ENCODE measurements at regions not wholly inside any gene's neighbourhood (a gene's known extent, or its start where the extent isn't known, plus 50 kb on each side); places are given as distances from the start of the nearest gene placed in this dataset.

DNA sequence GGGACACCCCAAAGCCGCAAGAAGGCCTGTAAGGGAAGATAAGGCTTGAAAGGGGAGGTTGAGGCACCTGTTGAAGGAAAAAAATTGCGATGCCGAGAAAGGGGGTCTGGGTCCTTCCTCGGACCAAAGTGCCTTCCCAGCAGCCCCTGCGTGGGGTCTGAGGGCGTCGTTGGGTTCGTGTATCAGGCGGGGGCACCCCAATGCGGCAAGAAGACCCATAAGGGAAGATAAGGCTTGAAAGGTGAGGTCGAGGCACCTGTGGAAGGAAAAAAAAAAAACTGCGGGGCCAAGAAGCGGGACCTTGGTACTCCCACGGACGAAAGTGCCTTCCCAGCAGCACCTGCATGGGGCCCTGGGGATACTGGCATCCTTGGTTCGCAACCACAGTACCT is 277.5 kb downstream of the ALG10 start:
- H3K4me3 ChIP-seq (ENCODE audit: low read depth, low read length), result no peak overlapping the region
- DNase-seq (ENCODE audit: low read depth), result no peak
- TF ChIP-seq POLR2A (IDR thresholded peaks at IDR 0.05; ENCODE audit: extremely low read depth, insufficient read length), result no peak
- TF ChIP-seq, protein P1, sequence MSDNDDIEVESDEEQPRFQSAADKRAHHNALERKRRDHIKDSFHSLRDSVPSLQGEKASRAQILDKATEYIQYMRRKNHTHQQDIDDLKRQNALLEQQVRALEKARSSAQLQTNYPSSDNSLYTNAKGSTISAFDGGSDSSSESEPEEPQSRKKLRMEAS (IDR thresholded peaks at IDR 0.05; ENCODE audit: low read depth, low read length), result no peak
- TF ChIP-seq MYC (IDR thresholded peaks at IDR 0.05; ENCODE audit: low read depth, low read length), result no peak
- TF ChIP-seq, protein P2, sequence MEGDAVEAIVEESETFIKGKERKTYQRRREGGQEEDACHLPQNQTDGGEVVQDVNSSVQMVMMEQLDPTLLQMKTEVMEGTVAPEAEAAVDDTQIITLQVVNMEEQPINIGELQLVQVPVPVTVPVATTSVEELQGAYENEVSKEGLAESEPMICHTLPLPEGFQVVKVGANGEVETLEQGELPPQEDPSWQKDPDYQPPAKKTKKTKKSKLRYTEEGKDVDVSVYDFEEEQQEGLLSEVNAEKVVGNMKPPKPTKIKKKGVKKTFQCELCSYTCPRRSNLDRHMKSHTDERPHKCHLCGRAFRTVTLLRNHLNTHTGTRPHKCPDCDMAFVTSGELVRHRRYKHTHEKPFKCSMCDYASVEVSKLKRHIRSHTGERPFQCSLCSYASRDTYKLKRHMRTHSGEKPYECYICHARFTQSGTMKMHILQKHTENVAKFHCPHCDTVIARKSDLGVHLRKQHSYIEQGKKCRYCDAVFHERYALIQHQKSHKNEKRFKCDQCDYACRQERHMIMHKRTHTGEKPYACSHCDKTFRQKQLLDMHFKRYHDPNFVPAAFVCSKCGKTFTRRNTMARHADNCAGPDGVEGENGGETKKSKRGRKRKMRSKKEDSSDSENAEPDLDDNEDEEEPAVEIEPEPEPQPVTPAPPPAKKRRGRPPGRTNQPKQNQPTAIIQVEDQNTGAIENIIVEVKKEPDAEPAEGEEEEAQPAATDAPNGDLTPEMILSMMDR (IDR thresholded peaks at IDR 0.05; ENCODE audit: low read depth, low read length), result no peak

DNA sequence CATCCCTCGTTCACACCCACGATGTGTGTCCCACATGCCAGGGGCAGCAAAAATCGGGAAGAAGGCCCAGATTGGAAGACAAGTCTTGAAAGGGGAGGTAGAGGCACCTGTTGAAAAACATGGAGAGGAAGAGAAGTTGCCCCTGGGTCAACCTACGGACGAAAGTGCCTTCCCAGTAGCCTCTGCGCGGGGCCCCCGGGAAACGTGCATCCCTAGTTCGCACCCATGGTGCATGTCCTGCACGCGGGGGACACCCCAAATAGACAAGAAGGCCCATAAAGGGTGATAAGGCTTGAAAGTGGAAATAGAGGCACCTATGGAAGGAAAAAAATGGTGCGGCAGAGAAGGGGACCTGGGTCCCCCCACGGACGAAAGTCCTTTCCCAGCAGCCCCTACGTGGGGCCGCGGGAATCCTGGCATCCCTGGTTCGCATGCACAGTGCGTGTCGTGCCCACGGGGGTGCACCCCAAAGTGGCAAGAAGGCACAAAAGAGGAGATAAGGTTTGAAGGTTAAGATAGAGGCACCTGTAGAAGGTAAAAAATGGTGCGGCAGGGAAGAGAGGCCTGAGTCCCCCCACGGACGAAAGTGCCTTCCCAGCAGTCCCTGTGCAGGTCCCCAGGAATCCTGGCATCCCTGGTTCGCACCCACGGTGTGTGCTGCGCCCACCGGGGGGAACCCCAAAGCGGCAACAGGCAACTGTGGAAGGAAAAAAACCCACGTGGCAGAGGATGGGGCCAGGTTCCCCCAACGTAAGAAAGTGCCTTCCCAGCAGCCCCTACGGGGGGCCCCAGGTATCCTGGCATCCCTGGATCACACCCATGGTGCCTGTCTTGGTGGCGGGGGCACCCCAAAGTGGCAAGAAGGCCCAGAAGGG is 278.3 kb downstream of the ALG10 start:
- TF ChIP-seq POLR2A (IDR thresholded peaks at IDR 0.05; ENCODE audit: extremely low read depth, insufficient read length) (no peak), MYC (IDR thresholded peaks at IDR 0.05; ENCODE audit: low read depth, low read length) (no peak)
- TF ChIP-seq, protein P1 (IDR thresholded peaks at IDR 0.05; ENCODE audit: low read depth, low read length), result no peak
- TF ChIP-seq, protein P2 (IDR thresholded peaks at IDR 0.05; ENCODE audit: low read depth, low read length), result no peak
- no peak overlapping the region for H3K4me3 ChIP-seq (ENCODE audit: low read depth, low read length)
- no peak for DNase-seq (ENCODE audit: low read depth)

DNA sequence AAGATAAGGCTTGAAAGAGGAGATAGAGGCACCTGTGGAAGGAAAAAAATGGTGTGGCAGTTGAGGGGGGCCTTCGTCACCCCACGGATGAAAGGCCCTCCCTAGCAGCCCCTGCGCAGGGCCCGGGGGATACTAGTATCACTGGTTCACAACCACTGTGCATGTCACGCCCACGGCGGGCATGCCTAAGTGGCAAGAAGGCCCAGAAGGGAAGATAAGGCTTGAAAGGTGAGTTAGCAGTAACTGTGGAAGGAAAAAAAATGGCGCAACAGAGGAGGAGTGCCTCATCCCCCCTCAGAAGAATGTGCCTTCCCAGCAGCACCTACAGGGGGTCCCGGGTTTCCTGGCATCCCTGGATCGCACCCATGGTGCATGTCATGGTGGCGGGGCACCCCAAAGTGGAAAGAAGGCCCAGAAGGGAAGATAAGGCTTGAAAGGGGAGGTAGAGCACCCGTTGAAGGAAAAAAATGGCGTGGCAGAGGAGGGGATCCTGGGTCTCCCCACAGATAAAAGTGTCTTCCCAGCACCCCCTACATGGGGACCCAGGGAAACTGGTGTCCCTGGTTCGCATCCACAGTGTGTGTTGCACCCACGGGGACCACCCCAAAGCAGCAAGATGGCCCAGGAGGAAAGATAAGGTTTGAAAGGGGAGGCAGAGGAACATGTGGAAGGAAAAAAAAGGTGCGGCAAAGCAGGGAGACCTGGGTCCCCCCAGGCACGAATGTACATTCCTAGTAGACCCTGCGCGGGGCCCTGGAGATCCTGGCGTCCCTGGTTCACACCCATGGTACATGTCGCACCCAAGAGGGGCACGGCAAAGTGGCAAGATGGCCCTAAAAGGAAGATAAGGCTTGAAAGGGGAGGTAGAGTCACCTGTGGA is 279.2 kb downstream of the ALG10 start:
- DNase-seq (ENCODE audit: low read depth), result no peak
- no peak overlapping the region for H3K4me3 ChIP-seq (ENCODE audit: low read depth, low read length)
- TF ChIP-seq, protein P1 (IDR thresholded peaks at IDR 0.05; ENCODE audit: low read depth, low read length), result no peak
- no peak for TF ChIP-seq POLR2A (IDR thresholded peaks at IDR 0.05; ENCODE audit: extremely low read depth, insufficient read length)
- TF ChIP-seq, protein P2 (IDR thresholded peaks at IDR 0.05; ENCODE audit: low read depth, low read length), result no peak
- TF ChIP-seq MYC (IDR thresholded peaks at IDR 0.05; ENCODE audit: low read depth, low read length), result no peak

DNA sequence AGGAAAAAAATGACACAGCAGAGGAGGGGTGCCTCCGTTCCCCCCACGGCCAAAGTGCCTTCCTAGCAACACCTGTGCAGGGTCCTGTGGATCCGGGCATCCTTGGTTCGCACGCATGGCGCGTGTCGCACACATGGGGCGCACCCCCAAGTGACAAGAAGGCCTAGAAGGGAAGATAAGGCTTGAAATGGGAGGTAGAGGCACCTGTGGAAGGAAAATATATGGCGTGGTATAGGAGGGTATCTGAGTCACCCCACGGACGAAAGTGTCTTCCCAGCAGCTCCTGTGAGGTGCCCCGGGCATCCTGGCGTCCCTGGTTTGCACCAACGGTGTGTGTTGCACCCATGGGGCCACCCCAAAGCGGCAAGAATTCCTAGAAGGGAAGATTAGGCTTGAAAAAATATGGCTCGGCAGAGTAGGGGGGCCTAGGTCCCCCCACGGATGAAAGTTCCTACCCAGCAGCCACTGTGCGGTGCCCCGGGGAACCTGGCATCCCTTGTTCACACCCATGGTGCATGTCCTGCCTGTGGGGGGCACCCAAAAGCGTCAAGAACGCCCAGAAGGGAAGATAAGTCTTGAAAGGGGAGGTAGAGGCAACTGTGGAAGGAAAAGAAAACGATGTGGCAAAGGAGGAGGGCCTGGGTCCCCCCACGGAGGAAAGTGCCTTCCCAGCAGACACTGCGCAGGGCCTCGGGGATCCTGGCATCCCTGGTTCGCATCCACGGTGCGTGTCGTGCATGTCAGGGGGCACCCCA is 280.0 kb downstream of the ALG10 start:
- no peak for DNase-seq (ENCODE audit: low read depth)
- H3K4me3 ChIP-seq (ENCODE audit: low read depth, low read length), result no peak overlapping the region
- TF ChIP-seq, protein P2 (IDR thresholded peaks at IDR 0.05; ENCODE audit: low read depth, low read length), result no peak
- TF ChIP-seq POLR2A (IDR thresholded peaks at IDR 0.05; ENCODE audit: extremely low read depth, insufficient read length), result no peak
- TF ChIP-seq, protein P1 (IDR thresholded peaks at IDR 0.05; ENCODE audit: low read depth, low read length), result no peak
- TF ChIP-seq MYC (IDR thresholded peaks at IDR 0.05; ENCODE audit: low read depth, low read length), result no peak
